ENCODE measurements at regions not wholly inside any gene's neighbourhood (a gene's known extent, or its start where the extent isn't known, plus 50 kb on each side); places are given as distances from the start of the nearest gene placed in this dataset.

DNA sequence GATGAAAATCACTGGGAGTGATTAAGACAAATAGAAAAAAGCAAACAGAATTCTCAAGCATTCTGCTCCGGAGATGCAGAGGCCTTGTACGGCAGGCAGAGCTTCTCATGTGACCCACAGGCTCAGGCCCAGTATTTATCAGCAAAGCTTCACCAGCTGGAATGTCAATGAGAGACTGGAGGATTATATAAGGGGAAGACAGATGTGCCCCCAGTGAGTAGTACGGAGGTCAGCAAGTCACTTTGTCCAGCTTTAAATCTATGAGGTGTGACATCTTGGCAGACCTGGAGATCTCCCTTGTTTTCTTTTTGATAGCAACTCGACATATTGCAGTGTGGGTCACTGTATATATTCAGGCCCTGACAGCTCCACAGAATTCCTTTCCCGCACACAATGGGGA lies 106.8 kb downstream of the HHIPL2 start:
- H3K27ac ChIP-seq (replicated peaks), result no peak overlapping the region
- H3K4me3 ChIP-seq, result no peak overlapping the region
- TF ChIP-seq, protein P1, sequence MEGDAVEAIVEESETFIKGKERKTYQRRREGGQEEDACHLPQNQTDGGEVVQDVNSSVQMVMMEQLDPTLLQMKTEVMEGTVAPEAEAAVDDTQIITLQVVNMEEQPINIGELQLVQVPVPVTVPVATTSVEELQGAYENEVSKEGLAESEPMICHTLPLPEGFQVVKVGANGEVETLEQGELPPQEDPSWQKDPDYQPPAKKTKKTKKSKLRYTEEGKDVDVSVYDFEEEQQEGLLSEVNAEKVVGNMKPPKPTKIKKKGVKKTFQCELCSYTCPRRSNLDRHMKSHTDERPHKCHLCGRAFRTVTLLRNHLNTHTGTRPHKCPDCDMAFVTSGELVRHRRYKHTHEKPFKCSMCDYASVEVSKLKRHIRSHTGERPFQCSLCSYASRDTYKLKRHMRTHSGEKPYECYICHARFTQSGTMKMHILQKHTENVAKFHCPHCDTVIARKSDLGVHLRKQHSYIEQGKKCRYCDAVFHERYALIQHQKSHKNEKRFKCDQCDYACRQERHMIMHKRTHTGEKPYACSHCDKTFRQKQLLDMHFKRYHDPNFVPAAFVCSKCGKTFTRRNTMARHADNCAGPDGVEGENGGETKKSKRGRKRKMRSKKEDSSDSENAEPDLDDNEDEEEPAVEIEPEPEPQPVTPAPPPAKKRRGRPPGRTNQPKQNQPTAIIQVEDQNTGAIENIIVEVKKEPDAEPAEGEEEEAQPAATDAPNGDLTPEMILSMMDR (IDR thresholded peaks at IDR 0.05; ENCODE audit: borderline replicate concordance), result no peak
- H3K36me3 ChIP-seq, result no peaks in the 10 kb centered on the region
- no peaks in the 10 kb centered on the region for H3K9me3 ChIP-seq (replicated peaks)
- intact Hi-C loops (cut with micrococcal nuclease), result no loop called here
- H3K4me1 ChIP-seq, result peaks cover 8% of the 10 kb centered on the region
- H3K27me3 ChIP-seq (ENCODE audit: low read depth), result no peaks in the 10 kb centered on the region
- no peak for DNase-seq

DNA sequence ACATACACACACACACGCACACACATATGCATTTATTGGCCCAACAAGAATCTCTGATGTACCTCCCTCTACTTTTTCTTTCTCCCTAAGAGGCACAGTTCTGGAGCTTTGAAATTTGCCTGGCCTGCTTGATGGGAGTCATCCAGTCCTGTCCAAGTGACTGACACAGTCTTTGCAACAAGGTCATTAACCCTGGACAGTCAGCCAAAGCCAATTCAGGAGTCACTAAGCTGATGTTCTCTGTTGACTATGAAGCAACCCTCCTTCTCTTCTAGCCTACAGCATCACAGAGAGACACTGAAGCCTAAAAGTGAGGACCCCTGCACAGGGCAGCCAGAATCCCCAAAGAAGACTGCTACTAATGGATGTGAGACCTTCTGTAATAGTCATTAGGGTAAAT lies 123.1 kb downstream of the HHIPL2 start:
- Histone ChIP-seq H3K27me3 (ENCODE audit: low read depth) (peaks cover 4% of the 10 kb centered on the region), H3K4me3 (no peak overlapping the region), H3K27ac (replicated peaks) (no peak overlapping the region), H3K4me1 (no peaks in the 10 kb centered on the region), H3K9me3 (replicated peaks) (peaks cover 15% of the 10 kb centered on the region), H3K36me3 (no peaks in the 10 kb centered on the region)
- DNase-seq, result no peak
- intact Hi-C loops (cut with micrococcal nuclease), result no loop called here
- TF ChIP-seq, protein P1 (IDR thresholded peaks at IDR 0.05; ENCODE audit: borderline replicate concordance), result no peak

DNA sequence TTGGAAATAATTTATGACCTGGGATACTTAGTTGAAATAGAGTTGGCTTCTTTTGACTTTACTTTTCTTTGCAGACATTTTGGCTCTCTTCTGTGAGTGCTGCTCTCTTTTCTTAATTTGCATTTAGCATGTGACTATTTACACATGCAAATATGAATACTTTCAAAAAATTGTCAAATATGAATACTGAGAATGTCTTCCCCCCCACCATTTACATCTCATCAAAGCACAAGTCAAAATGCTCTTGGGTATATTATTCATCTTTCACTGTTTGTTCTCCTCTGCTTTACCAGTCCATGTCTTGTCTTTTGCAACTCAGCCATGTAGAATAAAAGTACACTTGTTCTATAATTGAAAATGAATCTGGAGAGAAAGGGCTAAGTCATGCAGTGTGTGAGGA lies 126.5 kb downstream of the HHIPL2 start:
- Histone ChIP-seq H3K36me3 (no peaks in the 10 kb centered on the region), H3K27me3 (ENCODE audit: low read depth) (peaks cover 4% of the 10 kb centered on the region), H3K4me1 (no peaks in the 10 kb centered on the region), H3K9me3 (replicated peaks) (peaks cover 15% of the 10 kb centered on the region), H3K4me3 (no peak overlapping the region), H3K27ac (replicated peaks) (no peak overlapping the region)
- intact Hi-C loops (cut with micrococcal nuclease), result no loop called here
- no peak for DNase-seq
- TF ChIP-seq, protein P1 (IDR thresholded peaks at IDR 0.05; ENCODE audit: borderline replicate concordance), result no peak

DNA sequence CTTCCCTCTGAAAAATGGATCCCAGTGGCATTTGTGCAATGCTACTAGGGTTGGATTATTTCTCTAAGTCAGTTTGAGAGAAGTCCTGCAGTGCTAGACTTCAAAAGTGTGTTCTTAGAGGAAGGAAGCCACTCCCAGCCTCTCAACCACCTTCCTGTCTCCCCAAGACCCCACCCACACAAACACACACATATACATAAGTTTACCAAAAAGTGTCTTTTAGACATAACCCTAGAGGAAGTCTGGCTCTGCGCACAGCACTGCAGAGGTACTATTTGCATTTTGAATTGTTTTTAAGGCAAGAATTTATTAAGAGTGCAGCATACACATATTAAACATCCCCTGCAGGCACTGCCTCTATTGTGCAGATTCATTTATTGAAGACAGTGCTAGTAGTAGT lies 127.3 kb downstream of the HHIPL2 start:
- Histone ChIP-seq H3K27me3 (ENCODE audit: low read depth) (peaks cover 4% of the 10 kb centered on the region), H3K36me3 (no peaks in the 10 kb centered on the region), H3K27ac (replicated peaks) (no peak overlapping the region), H3K4me3 (no peak overlapping the region), H3K9me3 (replicated peaks) (peaks cover 9% of the 10 kb centered on the region), H3K4me1 (no peaks in the 10 kb centered on the region)
- TF ChIP-seq, protein P1 (IDR thresholded peaks at IDR 0.05; ENCODE audit: borderline replicate concordance), result no peak
- no peak for DNase-seq
- intact Hi-C loops (cut with micrococcal nuclease), result no loop called here

DNA sequence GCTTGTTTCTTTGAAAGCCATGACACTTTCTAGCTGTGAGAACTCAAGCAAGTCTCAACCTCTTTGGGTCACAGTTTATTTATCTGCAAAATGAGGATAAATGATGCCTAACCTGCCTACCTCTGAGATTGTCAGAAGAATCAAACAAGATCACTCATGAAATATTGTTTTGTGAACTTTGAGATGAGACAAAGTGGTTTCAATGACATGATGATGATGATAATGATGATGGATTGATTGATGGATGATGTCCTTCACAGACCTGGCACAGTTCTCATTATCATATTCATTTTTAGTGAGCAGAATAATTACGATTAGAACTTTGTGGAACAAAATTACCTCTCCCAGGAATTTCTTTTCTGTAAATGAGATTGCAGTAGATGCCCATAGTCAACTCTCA lies 129.2 kb downstream of the HHIPL2 start:
- intact Hi-C loops (cut with micrococcal nuclease), result no loop called here
- Histone ChIP-seq H3K4me1 (no peaks in the 10 kb centered on the region), H3K4me3 (no peak overlapping the region), H3K9me3 (replicated peaks) (no peaks in the 10 kb centered on the region), H3K27me3 (ENCODE audit: low read depth) (peaks cover 4% of the 10 kb centered on the region), H3K27ac (replicated peaks) (no peak overlapping the region), H3K36me3 (no peaks in the 10 kb centered on the region)
- no peak for DNase-seq
- TF ChIP-seq, protein P1 (IDR thresholded peaks at IDR 0.05; ENCODE audit: borderline replicate concordance), result no peak

DNA sequence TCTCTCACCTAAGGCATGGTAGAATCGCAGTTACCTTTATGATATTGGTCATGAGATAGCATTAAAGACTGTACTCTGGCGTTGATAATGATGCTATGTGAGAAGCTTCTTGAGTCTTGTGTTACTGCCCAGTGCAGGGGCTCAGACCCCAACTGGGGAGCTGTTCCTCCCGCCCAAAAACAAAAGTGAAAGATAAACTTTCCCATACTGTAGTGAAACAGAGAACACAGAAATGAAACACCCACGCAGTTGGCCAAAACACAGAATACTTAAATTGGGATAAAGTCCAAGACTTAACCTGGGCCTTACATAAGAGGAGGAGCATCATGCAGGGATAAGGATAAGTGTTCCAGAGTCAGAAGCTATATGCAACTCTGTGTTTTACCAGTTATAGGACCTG lies 130.6 kb downstream of the HHIPL2 start:
- intact Hi-C loops (cut with micrococcal nuclease), result no loop called here
- Histone ChIP-seq H3K9me3 (replicated peaks) (no peaks in the 10 kb centered on the region), H3K27me3 (ENCODE audit: low read depth) (no peaks in the 10 kb centered on the region), H3K27ac (replicated peaks) (no peak overlapping the region), H3K36me3 (no peaks in the 10 kb centered on the region), H3K4me3 (no peak overlapping the region), H3K4me1 (no peaks in the 10 kb centered on the region)
- TF ChIP-seq, protein P1 (IDR thresholded peaks at IDR 0.05; ENCODE audit: borderline replicate concordance), result no peak
- DNase-seq, result no peak
